K562 (cell line): ENCODE measurements at regions not wholly inside any gene's neighbourhood (a gene's known extent, or its start where the extent isn't known, plus 50 kb on each side); places are given as distances from the start of the nearest gene placed in this dataset.

Source experiments
- FOXK2 ChIP-seq, 2 experiments: fragments of 450-650 bp; IDR thresholded peaks in 1 of 2; conservative IDR thresholded peaks in 1 of 2; 2 replicates each; pipeline ENCODE4 v1.6.1; 2016; ENCODE audit warnings: low read depth in 2 of 2, mild to moderate bottlenecking in 1 of 2
- KLF6 ChIP-seq: fragments of 250-450 bp; sonication (Bioruptor Pico); IDR thresholded peaks from 2 replicates; pipeline ENCODE4 v1.4.0; 2020; ENCODE audit warnings: mild to moderate bottlenecking, moderate library complexity, borderline replicate concordance
- MAX ChIP-seq: sonication (generic); formaldehyde crosslinking; IDR thresholded peaks from 2 replicates; pipeline ENCODE4 v1.9.0; 2022; ENCODE audit warnings: mild to moderate bottlenecking, missing genetic modification reagents
- MLLT1 ChIP-seq, 2 experiments: fragments of 450-650 bp; IDR thresholded peaks; 2 replicates each; pipeline ENCODE4 v1.6.1; 2016
- POLR2G ChIP-seq: fragments of 200-400 bp; formaldehyde crosslinking; IDR thresholded peaks from 2 replicates; pipeline ENCODE4 v1.6.1; 2017; ENCODE audit warnings: low read depth, mild to moderate bottlenecking, antibody characterized with exemption, low read length, moderate library complexity
- RBM17 ChIP-seq: fragments of 200-400 bp; formaldehyde crosslinking; IDR thresholded peaks from 2 replicates; pipeline ENCODE4 v1.6.1; 2017; ENCODE audit warnings: low read depth, mild to moderate bottlenecking, low read length, borderline replicate concordance
- TEAD1 ChIP-seq, 2 experiments: fragments of 450-650 bp in 1 of 2; sonication (generic) in 1 of 2; formaldehyde crosslinking; IDR thresholded peaks; 2 replicates each; pipeline versions ENCODE4 v1.4.0 to v1.8.0; 2020 to 2022; ENCODE audit warnings: mild to moderate bottlenecking in 2 of 2, missing genetic modification reagents in 1 of 2
- U2AF1 ChIP-seq: fragments of 200-400 bp; formaldehyde crosslinking; optimal IDR thresholded peaks from 2 replicates; pipeline ENCODE3; 2017; ENCODE audit warnings: mild to moderate bottlenecking, low read depth, low read length, moderate library complexity
- ZBTB7A ChIP-seq: IDR thresholded peaks from 2 replicates; pipeline ENCODE4 v1.6.1; 2011; ENCODE audit warnings: low read depth, mild to moderate bottlenecking, low read length, moderate library complexity, borderline replicate concordance; ENCODE audit not compliant: control insufficient read depth
- ZFX ChIP-seq: sonication (generic); formaldehyde crosslinking; IDR thresholded peaks from 2 replicates; pipeline ENCODE4 v1.8.0; 2022; ENCODE audit warnings: mild to moderate bottlenecking, missing genetic modification reagents, moderate library complexity
- ZNF407 ChIP-seq: fragments of 450-650 bp; IDR thresholded peaks from 2 replicates; pipeline ENCODE4 v1.6.1; 2016; ENCODE audit warnings: low read depth
- ZNF589 ChIP-seq: fragments of 200-800 bp; sonication (Bioruptor generic); IDR thresholded peaks from 2 replicates; pipeline ENCODE4 v1.6.1; 2016; ENCODE audit warnings: low read depth, missing genetic modification characterization, missing compliant biosample characterization
- ZNF592 ChIP-seq: fragments of 450-650 bp; IDR thresholded peaks from 2 replicates; pipeline ENCODE4 v1.6.1; 2017; ENCODE audit warnings: antibody characterized with exemption, mild to moderate bottlenecking

- TF ChIP-seq FOXK2 (conservative IDR thresholded peaks at IDR 0.05 in 1 of 2, IDR thresholded peaks at IDR 0.05 in 1 of 2; ENCODE audit: low read depth in 2 of 2) (0 out of 4 replicates have a peak, but pooled peaks of 1 of the 2 experiments have one; percentile 15), KLF6 (no peak), ZBTB7A (peak; percentile 72; the same call in 1 of the 2 replicates), TEAD1 (CRISPR knock-in tag; IDR thresholded peaks at IDR 0.05) (peak in 1 of 2 experiments; percentile 25; a peak in 1 of 4 replicates), MLLT1 (IDR thresholded peaks at IDR 0.05) (no peak), ZNF592 (peak; percentile 71; the same call in 1 of the 2 replicates), ZFX (peak; percentile 39; the same call in 1 of the 2 replicates), POLR2G (0 out of 2 replicates have a peak, but pooled peaks have one; percentile 22), RBM17 (no peak), U2AF1 (no peak), ZNF589 (CRISPR knock-in tag) (0 out of 2 replicates have a peak, but pooled peaks have one; percentile 17), MAX (0 out of 2 replicates have a peak, but pooled peaks have one; percentile 13), ZNF407 (no peak)
Observed at GRCh38 chr17:36727577-36727976, 126.2 kb downstream of the MRM1 start (continued).
